B cell (primary cell): ENCODE measurements at regions not wholly inside any gene's neighbourhood (a gene's known extent, or its start where the extent isn't known, plus 50 kb on each side); places are given as distances from the start of the nearest gene placed in this dataset.

ENCODE experiments used
- EZH2 ChIP-seq: IDR thresholded peaks from 2 replicates; pipeline ENCODE4 v1.6.1; 2012; ENCODE audit warnings: borderline replicate concordance, low read depth, mild to moderate bottlenecking, moderate library complexity, low read length; ENCODE audit not compliant: insufficient read depth, poor library complexity, severe bottlenecking
- TF ChIP-seq, protein P1 (sequence below): fragments of 200-600 bp; IDR thresholded peaks from one replicate; pipeline ENCODE4 v1.8.0; 2022; ENCODE audit warnings: antibody characterized with exemption, mild to moderate bottlenecking

- TF ChIP-seq, protein P1, sequence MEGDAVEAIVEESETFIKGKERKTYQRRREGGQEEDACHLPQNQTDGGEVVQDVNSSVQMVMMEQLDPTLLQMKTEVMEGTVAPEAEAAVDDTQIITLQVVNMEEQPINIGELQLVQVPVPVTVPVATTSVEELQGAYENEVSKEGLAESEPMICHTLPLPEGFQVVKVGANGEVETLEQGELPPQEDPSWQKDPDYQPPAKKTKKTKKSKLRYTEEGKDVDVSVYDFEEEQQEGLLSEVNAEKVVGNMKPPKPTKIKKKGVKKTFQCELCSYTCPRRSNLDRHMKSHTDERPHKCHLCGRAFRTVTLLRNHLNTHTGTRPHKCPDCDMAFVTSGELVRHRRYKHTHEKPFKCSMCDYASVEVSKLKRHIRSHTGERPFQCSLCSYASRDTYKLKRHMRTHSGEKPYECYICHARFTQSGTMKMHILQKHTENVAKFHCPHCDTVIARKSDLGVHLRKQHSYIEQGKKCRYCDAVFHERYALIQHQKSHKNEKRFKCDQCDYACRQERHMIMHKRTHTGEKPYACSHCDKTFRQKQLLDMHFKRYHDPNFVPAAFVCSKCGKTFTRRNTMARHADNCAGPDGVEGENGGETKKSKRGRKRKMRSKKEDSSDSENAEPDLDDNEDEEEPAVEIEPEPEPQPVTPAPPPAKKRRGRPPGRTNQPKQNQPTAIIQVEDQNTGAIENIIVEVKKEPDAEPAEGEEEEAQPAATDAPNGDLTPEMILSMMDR = no peak
- no peak for TF ChIP-seq EZH2
These were observed 405.3 kb upstream of the EDA2R start for GRCh38 chrX:67044029-67044653.
